ENCODE measurements at regions not wholly inside any gene's neighbourhood (a gene's known extent, or its start where the extent isn't known, plus 50 kb on each side); places are given as distances from the start of the nearest gene placed in this dataset.

DNA sequence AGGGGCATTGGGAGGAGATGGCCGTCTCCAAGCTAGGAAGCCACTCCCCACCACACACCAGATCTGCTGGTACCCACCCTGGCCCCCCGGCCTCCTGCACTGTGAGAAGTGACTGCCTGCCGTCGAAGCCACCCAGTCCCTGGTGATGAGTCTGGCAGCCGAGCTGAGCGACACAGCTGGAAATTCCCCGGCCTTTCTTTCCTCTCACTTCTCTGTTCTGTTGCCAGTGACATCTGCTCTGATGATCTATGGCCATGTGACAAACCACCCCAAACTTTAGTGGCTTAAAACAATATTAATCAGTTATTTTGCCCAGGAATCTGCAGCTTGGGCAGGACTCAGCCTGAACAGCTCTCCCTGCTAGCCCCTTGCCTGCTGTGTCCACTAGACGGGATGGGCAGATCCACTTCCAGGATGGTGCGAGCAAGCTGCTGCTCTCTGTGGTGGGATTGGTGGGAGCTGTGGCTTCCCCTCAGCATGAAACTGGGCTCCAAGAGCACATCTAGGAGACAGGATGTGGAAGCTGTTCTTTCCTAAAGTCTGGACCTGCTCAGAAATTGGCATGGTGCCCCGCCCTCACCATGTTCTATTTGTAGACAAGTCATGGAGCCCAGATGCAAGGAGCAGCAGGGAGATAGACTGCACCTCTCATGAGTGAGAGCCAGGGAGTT, 211.2 kb downstream of the GADD45G start:
- TF ChIP-seq, protein P1, sequence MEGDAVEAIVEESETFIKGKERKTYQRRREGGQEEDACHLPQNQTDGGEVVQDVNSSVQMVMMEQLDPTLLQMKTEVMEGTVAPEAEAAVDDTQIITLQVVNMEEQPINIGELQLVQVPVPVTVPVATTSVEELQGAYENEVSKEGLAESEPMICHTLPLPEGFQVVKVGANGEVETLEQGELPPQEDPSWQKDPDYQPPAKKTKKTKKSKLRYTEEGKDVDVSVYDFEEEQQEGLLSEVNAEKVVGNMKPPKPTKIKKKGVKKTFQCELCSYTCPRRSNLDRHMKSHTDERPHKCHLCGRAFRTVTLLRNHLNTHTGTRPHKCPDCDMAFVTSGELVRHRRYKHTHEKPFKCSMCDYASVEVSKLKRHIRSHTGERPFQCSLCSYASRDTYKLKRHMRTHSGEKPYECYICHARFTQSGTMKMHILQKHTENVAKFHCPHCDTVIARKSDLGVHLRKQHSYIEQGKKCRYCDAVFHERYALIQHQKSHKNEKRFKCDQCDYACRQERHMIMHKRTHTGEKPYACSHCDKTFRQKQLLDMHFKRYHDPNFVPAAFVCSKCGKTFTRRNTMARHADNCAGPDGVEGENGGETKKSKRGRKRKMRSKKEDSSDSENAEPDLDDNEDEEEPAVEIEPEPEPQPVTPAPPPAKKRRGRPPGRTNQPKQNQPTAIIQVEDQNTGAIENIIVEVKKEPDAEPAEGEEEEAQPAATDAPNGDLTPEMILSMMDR (conservative IDR thresholded peaks at IDR 0.05; ENCODE audit: low read depth in 2 of 2) = no peak
- TF ChIP-seq CREB1 (CRISPR knock-in tag; IDR thresholded peaks at IDR 0.05; ENCODE audit: low read depth) (no peak), POLR2AphosphoS5 (IDR thresholded peaks at IDR 0.05; ENCODE audit: low read depth) (no peak), JUNB (IDR thresholded peaks at IDR 0.05; ENCODE audit: unreplicated experiment) (no peak)
- TF ChIP-seq, protein P2, sequence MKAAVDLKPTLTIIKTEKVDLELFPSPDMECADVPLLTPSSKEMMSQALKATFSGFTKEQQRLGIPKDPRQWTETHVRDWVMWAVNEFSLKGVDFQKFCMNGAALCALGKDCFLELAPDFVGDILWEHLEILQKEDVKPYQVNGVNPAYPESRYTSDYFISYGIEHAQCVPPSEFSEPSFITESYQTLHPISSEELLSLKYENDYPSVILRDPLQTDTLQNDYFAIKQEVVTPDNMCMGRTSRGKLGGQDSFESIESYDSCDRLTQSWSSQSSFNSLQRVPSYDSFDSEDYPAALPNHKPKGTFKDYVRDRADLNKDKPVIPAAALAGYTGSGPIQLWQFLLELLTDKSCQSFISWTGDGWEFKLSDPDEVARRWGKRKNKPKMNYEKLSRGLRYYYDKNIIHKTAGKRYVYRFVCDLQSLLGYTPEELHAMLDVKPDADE (IDR thresholded peaks at IDR 0.05) = no peak

Measured in GM23338 (cell line).